Trophoblast cell (in vitro differentiated cells and primary cell): ENCODE measurements at regions not wholly inside any gene's neighbourhood (a gene's known extent, or its start where the extent isn't known, plus 50 kb on each side); places are given as distances from the start of the nearest gene placed in this dataset.
A peak's percentile ranks its signal among the peaks of the same experiment; 100 is the strongest.

Source experiments
- DNase-seq, 2 donors: peaks; one replicate each; pipeline ENCODE4 v3.0.0-alpha.2; 2016
- H2AFZ ChIP-seq: 2 replicates; pipeline ENCODE4 v1.6.1; 2013; ENCODE audit warnings: low read length, moderate library complexity, mild to moderate bottlenecking; ENCODE audit not compliant: insufficient read depth, poor library complexity
- H2AK5ac ChIP-seq: 2 replicates; pipeline ENCODE4 v1.6.1; 2013; ENCODE audit warnings: mild to moderate bottlenecking, low read length
- H2BK120ac ChIP-seq: 2 replicates; pipeline ENCODE4 v1.6.1; 2013; ENCODE audit warnings: low read length, mild to moderate bottlenecking, moderate library complexity; ENCODE audit not compliant: insufficient read depth, poor library complexity
- H2BK12ac ChIP-seq: 2 replicates; pipeline ENCODE4 v1.6.1; 2013; ENCODE audit warnings: mild to moderate bottlenecking, low read length, moderate library complexity
- H2BK5ac ChIP-seq: 2 replicates; pipeline ENCODE4 v1.6.1; 2013; ENCODE audit warnings: low read length, low read depth, moderate library complexity, mild to moderate bottlenecking; ENCODE audit not compliant: poor library complexity
- H3K14ac ChIP-seq: 2 replicates; pipeline ENCODE4 v1.6.1; 2013; ENCODE audit warnings: mild to moderate bottlenecking, low read length
- H3K18ac ChIP-seq: 2 replicates; pipeline ENCODE4 v1.6.1; 2013; ENCODE audit warnings: mild to moderate bottlenecking, low read length
- H3K23ac ChIP-seq: 2 replicates; pipeline ENCODE4 v1.6.1; 2013; ENCODE audit warnings: low read length
- H3K27ac ChIP-seq: 2 replicates; pipeline ENCODE4 v1.5.1; 2013; ENCODE audit warnings: low read depth, mild to moderate bottlenecking, inconsistent platforms, low read length, moderate library complexity
- H3K27me3 ChIP-seq: 2 replicates; pipeline ENCODE4 v1.6.1; 2013; ENCODE audit warnings: inconsistent platforms, mild to moderate bottlenecking, low read length, moderate library complexity; ENCODE audit not compliant: insufficient read depth
- H3K36me3 ChIP-seq, 2 experiments: 1 replicate in 1 of 2; 2 replicates in 1 of 2; pipeline ENCODE4 v1.6.1; 2013; ENCODE audit warnings: low read length in 2 of 2, mild to moderate bottlenecking in 2 of 2, moderate library complexity in 1 of 2; ENCODE audit not compliant: insufficient read depth in 2 of 2, control insufficient read depth in 1 of 2
- H3K4ac ChIP-seq: 2 replicates; pipeline ENCODE4 v1.6.1; 2013; ENCODE audit warnings: low read depth, mild to moderate bottlenecking, low read length, moderate library complexity
- H3K4me1 ChIP-seq, 2 experiments: 1 replicate in 1 of 2; 2 replicates in 1 of 2; pipeline ENCODE4 v1.6.1; 2013; ENCODE audit warnings: low read length in 2 of 2, mild to moderate bottlenecking in 2 of 2, moderate library complexity in 1 of 2; ENCODE audit not compliant: insufficient read depth in 2 of 2, control insufficient read depth in 1 of 2
- H3K4me2 ChIP-seq: 2 replicates; pipeline ENCODE4 v1.6.1; 2013; ENCODE audit warnings: inconsistent platforms, mild to moderate bottlenecking, low read length, moderate library complexity
- H3K4me3 ChIP-seq: 2 replicates; pipeline ENCODE4 v1.5.1; 2013; ENCODE audit warnings: mild to moderate bottlenecking, low read depth, low read length, inconsistent platforms
- H3K79me1 ChIP-seq: one replicate; pipeline ENCODE4 v1.6.1; 2013; ENCODE audit warnings: low read length
- H3K79me2 ChIP-seq: 2 replicates; pipeline ENCODE4 v1.6.1; 2013; ENCODE audit warnings: low read length, mild to moderate bottlenecking; ENCODE audit not compliant: control insufficient read depth, insufficient read depth, poor library complexity
- H3K9ac ChIP-seq: 2 replicates; pipeline ENCODE4 v1.6.1; 2013; ENCODE audit warnings: mild to moderate bottlenecking, low read length
- H3K9me3 ChIP-seq: 2 replicates; pipeline ENCODE4 v1.6.1; 2013; ENCODE audit warnings: low read depth, mild to moderate bottlenecking, control low read depth, inconsistent platforms, low read length; ENCODE audit not compliant: insufficient read depth
- H4K12ac ChIP-seq: 2 replicates; pipeline ENCODE4 v1.6.1; 2013; ENCODE audit warnings: low read depth, mild to moderate bottlenecking, low read length, moderate library complexity
- H4K8ac ChIP-seq: 2 replicates; pipeline ENCODE4 v1.6.1; 2013; ENCODE audit warnings: low read depth, mild to moderate bottlenecking, low read length, moderate library complexity
- H4K91ac ChIP-seq: one replicate; pipeline ENCODE4 v1.6.1; 2013; ENCODE audit warnings: low read depth, mild to moderate bottlenecking, low read length, moderate library complexity
- WGBS: extraction: QIAGEN DNeasy Blood & Tissue Kit; methylation state at CpG from one replicate; pipeline ENCODE4 v1.1.7; 2013; ENCODE audit warnings: missing lambda C conversion rate; ENCODE audit not compliant: insufficient read length, insufficient coverage; ENCODE audit errors: extremely low coverage; 5-methylcytosine and 5-hydroxymethylcytosine counted together

DNA sequence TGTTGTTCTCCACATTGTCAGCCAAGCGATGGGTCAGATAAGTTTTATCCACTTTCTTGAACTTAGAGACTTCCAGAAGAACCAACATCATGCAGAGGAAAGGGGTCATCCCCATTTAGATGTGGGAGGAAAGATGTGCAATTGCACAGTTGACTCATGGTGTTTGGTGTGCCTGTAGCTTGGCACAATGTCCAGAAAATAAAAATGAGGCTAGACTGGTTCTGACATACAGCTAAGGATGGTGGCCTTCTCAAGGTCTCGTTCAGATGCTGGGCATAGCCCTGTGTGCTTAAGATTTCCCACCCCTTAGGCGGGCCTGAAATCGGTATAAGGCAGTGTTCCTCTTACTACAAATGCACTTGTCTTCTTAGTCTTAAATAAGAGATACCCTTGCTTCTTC is 101.1 kb downstream of the PCDH7 start:
- no peak overlapping the region for H2BK5ac ChIP-seq
- no peak overlapping the region for H2AFZ ChIP-seq
- H3K4ac ChIP-seq = no peak overlapping the region
- H4K91ac ChIP-seq = no peak overlapping the region
- H3K27me3 ChIP-seq = no peaks in the 10 kb centered on the region
- no peak overlapping the region for H4K8ac ChIP-seq
- DNase-seq = no peak
- H3K14ac ChIP-seq = no peak overlapping the region
- no peak overlapping the region for H2BK120ac ChIP-seq
- H3K9ac ChIP-seq = no peak overlapping the region
- H3K18ac ChIP-seq = no peak overlapping the region
- no CpG with 5 or more reads among the region's 4 CpGs for WGBS
- no peak overlapping the region for H3K4me2 ChIP-seq
- peaks cover 0 to 10% of the 10 kb centered on the region in 2 experiments for H3K4me1 ChIP-seq
- H3K79me2 ChIP-seq = no peaks in the 10 kb centered on the region
- no peak overlapping the region for H3K4me3 ChIP-seq
- H2BK12ac ChIP-seq = no peak overlapping the region
- H3K79me1 ChIP-seq = no peaks in the 10 kb centered on the region
- H3K9me3 ChIP-seq = no peaks in the 10 kb centered on the region
- H4K12ac ChIP-seq = no peak overlapping the region
- no peaks in the 10 kb centered on the region for H3K36me3 ChIP-seq
- no peak overlapping the region for H3K27ac ChIP-seq
- H3K23ac ChIP-seq = no peak overlapping the region
- H2AK5ac ChIP-seq = no peak overlapping the region

- H3K79me2 ChIP-seq = no peaks in the 10 kb centered on the region
- H3K27ac ChIP-seq = no peak overlapping the region
- no peaks in the 10 kb centered on the region for H3K79me1 ChIP-seq
- no peak overlapping the region for H2AK5ac ChIP-seq
- H4K91ac ChIP-seq = no peak overlapping the region
- H4K12ac ChIP-seq = no peak overlapping the region
- H2BK5ac ChIP-seq = no peak overlapping the region
- H3K4ac ChIP-seq = no peak overlapping the region
- WGBS = no CpG with 5 or more reads among the region's 12 CpGs
- H3K9ac ChIP-seq = no peak overlapping the region
- H3K4me3 ChIP-seq = no peak overlapping the region
- H3K18ac ChIP-seq = no peak overlapping the region
- peaks cover 0 to 10% of the 10 kb centered on the region in 2 experiments for H3K4me1 ChIP-seq
- no peak overlapping the region for H2BK120ac ChIP-seq
- no peak overlapping the region for H3K23ac ChIP-seq
- no peaks in the 10 kb centered on the region for H3K27me3 ChIP-seq
- no peaks in the 10 kb centered on the region for H3K36me3 ChIP-seq
- H4K8ac ChIP-seq = no peak overlapping the region
- no peak overlapping the region for H3K4me2 ChIP-seq
- H3K14ac ChIP-seq = no peak overlapping the region
- no peaks in the 10 kb centered on the region for H3K9me3 ChIP-seq
- DNase-seq = no peak
- H2BK12ac ChIP-seq = no peak overlapping the region
- H2AFZ ChIP-seq = no peak overlapping the region
Observed at GRCh38 chr4:30821859-30822612, 101.9 kb downstream of the PCDH7 start.

DNA sequence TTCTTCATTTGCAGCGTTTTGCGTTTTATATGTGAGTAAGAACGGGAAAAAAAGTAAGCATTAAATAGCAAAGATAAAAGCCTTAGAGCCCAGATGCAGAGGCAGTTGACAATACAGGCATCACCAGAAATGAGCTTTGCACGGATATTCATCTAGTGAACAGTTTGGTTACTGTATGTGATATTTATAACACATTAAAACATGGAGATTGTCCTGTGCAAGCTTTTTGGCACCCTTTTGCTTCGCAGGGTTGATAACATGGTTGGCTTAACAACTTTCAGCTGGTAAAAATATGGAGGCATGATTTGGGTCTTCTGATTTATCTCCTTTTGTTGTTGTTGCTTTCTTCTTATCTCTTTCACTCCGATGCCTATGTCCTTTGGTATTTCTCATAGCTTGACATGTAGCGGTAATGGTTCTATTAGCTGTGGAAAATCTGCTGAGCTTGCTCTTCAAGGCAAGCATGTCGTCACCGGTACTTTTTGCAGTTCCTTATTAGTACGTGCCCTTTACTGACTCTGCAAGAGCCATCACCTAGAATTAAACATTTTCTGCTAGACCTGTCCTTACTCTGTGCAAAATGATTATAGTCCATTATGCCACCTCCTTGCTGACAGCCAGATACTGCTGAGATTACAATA is 102.9 kb downstream of the PCDH7 start:
- no peaks in the 10 kb centered on the region for H3K79me1 ChIP-seq
- no peak overlapping the region for H2BK5ac ChIP-seq
- H3K27me3 ChIP-seq = no peaks in the 10 kb centered on the region
- no peak overlapping the region for H4K8ac ChIP-seq
- H4K12ac ChIP-seq = peak overlapping the region; percentile 12
- H3K14ac ChIP-seq = no peak overlapping the region
- H2AFZ ChIP-seq = no peak overlapping the region
- no peak overlapping the region for H2BK120ac ChIP-seq
- H4K91ac ChIP-seq = no peak overlapping the region
- no peak overlapping the region for H3K23ac ChIP-seq
- peaks cover 0 to 8% of the 10 kb centered on the region in 2 experiments for H3K4me1 ChIP-seq
- H3K4me3 ChIP-seq = no peak overlapping the region
- WGBS = no CpG with 5 or more reads among the region's 10 CpGs
- H3K4ac ChIP-seq = no peak overlapping the region
- H2BK12ac ChIP-seq = no peak overlapping the region
- no peaks in the 10 kb centered on the region for H3K36me3 ChIP-seq
- H2AK5ac ChIP-seq = no peak overlapping the region
- H3K4me2 ChIP-seq = no peak overlapping the region
- H3K18ac ChIP-seq = no peak overlapping the region
- no peak for DNase-seq
- no peak overlapping the region for H3K9ac ChIP-seq
- H3K79me2 ChIP-seq = no peaks in the 10 kb centered on the region
- no peaks in the 10 kb centered on the region for H3K9me3 ChIP-seq
- no peak overlapping the region for H3K27ac ChIP-seq

- Histone ChIP-seq H4K8ac (no peak overlapping the region), H3K4me2 (no peak overlapping the region), H3K14ac (no peak overlapping the region), H3K4me3 (no peak overlapping the region), H2BK12ac (no peak overlapping the region), H2BK5ac (no peak overlapping the region), H4K91ac (no peak overlapping the region), H3K18ac (no peak overlapping the region), H2AK5ac (no peak overlapping the region), H3K27ac (no peak overlapping the region), H3K4me1 (peaks cover 0 to 8% of the 10 kb centered on the region in 2 experiments), H4K12ac (no peak overlapping the region), H3K23ac (no peak overlapping the region), H2AFZ (no peak overlapping the region), H3K9ac (no peak overlapping the region), H3K79me2 (no peaks in the 10 kb centered on the region), H3K27me3 (no peaks in the 10 kb centered on the region), H3K79me1 (no peaks in the 10 kb centered on the region), H3K4ac (no peak overlapping the region), H3K9me3 (no peaks in the 10 kb centered on the region), H3K36me3 (no peaks in the 10 kb centered on the region), H2BK120ac (no peak overlapping the region)
- no CpG with 5 or more reads among the region's 1 CpG for WGBS
- DNase-seq = no peak
Observed at GRCh38 chr4:30825008-30825770, 105.0 kb downstream of the PCDH7 start.
